ENCODE measurements at regions not wholly inside any gene's neighbourhood (a gene's known extent, or its start where the extent isn't known, plus 50 kb on each side); places are given as distances from the start of the nearest gene placed in this dataset.

- TF ChIP-seq EP300 (IDR thresholded peaks at IDR 0.05), result no peak
- TF ChIP-seq, protein P1, sequence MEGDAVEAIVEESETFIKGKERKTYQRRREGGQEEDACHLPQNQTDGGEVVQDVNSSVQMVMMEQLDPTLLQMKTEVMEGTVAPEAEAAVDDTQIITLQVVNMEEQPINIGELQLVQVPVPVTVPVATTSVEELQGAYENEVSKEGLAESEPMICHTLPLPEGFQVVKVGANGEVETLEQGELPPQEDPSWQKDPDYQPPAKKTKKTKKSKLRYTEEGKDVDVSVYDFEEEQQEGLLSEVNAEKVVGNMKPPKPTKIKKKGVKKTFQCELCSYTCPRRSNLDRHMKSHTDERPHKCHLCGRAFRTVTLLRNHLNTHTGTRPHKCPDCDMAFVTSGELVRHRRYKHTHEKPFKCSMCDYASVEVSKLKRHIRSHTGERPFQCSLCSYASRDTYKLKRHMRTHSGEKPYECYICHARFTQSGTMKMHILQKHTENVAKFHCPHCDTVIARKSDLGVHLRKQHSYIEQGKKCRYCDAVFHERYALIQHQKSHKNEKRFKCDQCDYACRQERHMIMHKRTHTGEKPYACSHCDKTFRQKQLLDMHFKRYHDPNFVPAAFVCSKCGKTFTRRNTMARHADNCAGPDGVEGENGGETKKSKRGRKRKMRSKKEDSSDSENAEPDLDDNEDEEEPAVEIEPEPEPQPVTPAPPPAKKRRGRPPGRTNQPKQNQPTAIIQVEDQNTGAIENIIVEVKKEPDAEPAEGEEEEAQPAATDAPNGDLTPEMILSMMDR (IDR thresholded peaks at IDR 0.05), result no peak
- no peak for TF ChIP-seq POLR2A (IDR thresholded peaks at IDR 0.05; ENCODE audit: low read depth)
Measured at GRCh38 chr13:104001766-104002165, 935.5 kb upstream of the SLC10A2 start.

All from esophagus muscularis mucosa (tissue), 4 donors.